ENCODE measurements at regions not wholly inside any gene's neighbourhood (a gene's known extent, or its start where the extent isn't known, plus 50 kb on each side); places are given as distances from the start of the nearest gene placed in this dataset.

DNA sequence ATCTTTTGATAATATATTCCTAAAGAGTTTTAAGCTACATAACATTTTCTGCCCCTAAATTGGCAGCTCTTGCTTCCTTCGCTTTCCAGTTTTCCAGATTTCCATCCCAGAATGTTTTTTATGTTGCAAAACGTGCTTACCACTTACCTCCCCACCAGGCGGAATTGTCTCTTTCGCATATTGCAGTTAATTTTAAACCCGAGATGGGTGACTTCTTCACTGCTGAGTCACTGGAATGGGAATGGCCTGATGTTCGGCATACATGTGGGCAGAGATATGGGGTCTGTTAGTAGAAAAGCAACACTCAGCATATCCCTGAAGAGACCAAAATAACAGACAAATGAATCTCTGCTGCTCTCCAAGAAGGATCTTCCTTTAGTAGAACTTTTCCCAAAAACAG lies 491.2 kb downstream of the PREX1 start:
- H3K4me3 ChIP-seq (replicated peaks; ENCODE audit: low read depth, low read length): no peak overlapping the region
- TF ChIP-seq, protein P1, sequence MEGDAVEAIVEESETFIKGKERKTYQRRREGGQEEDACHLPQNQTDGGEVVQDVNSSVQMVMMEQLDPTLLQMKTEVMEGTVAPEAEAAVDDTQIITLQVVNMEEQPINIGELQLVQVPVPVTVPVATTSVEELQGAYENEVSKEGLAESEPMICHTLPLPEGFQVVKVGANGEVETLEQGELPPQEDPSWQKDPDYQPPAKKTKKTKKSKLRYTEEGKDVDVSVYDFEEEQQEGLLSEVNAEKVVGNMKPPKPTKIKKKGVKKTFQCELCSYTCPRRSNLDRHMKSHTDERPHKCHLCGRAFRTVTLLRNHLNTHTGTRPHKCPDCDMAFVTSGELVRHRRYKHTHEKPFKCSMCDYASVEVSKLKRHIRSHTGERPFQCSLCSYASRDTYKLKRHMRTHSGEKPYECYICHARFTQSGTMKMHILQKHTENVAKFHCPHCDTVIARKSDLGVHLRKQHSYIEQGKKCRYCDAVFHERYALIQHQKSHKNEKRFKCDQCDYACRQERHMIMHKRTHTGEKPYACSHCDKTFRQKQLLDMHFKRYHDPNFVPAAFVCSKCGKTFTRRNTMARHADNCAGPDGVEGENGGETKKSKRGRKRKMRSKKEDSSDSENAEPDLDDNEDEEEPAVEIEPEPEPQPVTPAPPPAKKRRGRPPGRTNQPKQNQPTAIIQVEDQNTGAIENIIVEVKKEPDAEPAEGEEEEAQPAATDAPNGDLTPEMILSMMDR (IDR thresholded peaks at IDR 0.05; ENCODE audit: low read length, missing control alignments): no peak
- DNase-seq (ENCODE audit: low read depth): no peak

DNA sequence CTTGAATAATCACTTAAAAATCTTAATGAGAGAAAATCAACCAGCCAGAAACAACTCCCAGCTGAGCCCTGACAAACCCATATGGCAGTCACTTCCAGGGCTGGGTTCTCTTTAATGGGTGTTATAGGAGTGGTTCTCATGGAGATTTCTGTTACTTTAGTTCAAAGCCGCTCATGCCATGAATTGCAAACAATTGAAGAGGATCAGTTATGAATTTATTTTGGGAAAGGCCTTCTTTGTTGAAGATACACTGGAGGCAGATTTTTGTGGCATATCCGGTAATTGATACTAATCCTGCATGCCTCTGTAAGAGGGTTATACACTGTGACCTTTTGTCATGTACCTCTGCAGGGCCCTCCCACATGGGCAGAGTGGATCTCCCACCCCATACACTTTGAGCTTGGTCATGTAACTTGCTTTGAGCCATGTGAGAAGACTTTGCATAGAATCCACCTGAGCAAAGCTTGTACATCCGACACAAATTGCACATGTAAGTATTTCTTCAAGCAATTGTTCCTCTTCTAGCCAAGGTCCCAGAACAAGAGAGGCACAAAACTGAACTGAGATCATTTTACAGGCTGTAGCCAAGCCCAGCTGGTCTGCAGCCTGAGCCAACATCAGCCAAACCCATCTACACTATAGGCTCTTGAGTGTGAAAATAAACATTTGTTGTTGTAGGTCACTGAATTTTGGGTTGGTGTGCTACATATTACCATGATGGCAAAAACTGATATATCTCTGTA lies 492.3 kb downstream of the PREX1 start:
- no peak overlapping the region for H3K4me3 ChIP-seq (replicated peaks; ENCODE audit: low read depth, low read length)
- DNase-seq (ENCODE audit: low read depth): no peak
- TF ChIP-seq, protein P1 (IDR thresholded peaks at IDR 0.05; ENCODE audit: low read length, missing control alignments): no peak

DNA sequence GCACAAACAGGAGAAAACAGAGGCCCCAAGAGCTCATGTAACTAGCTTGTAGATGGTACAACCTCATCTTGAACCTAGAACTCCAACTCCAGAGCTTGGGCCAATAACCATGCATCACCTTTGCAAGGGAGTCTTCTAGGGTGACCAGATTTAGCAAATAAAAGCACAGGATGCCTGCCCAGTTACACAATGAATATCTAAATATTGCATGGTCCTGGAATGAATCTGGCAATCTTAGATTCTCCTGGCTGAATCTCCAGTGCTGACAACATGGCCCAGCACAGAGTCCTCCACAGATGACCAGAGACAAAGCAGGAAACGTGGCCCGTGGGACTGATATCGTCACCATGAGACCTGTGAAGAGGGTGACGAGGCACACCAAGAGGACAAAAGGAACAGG lies 494.1 kb downstream of the PREX1 start:
- TF ChIP-seq, protein P1 (IDR thresholded peaks at IDR 0.05; ENCODE audit: low read length, missing control alignments): no peak
- no peak for DNase-seq (ENCODE audit: low read depth)
- no peak overlapping the region for H3K4me3 ChIP-seq (replicated peaks; ENCODE audit: low read depth, low read length)

DNA sequence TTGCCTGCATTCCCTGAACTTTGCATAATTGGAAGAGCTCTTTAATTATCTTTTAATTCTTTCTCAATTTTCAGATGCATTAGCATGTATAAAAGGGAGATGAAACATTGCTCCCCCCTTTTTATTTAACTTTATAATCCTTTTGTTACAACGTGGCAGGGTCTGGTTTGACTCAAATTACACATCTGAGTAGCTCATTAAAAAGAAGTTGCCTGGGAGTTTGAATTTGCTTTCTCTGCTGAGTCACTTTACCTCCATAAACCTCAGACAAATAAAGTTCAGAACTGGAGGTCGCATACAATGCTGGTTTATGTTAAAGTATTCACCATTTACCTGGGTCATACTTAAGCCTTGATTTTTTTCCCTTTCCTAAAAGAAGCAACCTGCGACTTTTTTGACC lies 495.2 kb downstream of the PREX1 start:
- TF ChIP-seq, protein P1 (IDR thresholded peaks at IDR 0.05; ENCODE audit: low read length, missing control alignments): no peak
- DNase-seq (ENCODE audit: low read depth): no peak
- H3K4me3 ChIP-seq (replicated peaks; ENCODE audit: low read depth, low read length): no peak overlapping the region

DNA sequence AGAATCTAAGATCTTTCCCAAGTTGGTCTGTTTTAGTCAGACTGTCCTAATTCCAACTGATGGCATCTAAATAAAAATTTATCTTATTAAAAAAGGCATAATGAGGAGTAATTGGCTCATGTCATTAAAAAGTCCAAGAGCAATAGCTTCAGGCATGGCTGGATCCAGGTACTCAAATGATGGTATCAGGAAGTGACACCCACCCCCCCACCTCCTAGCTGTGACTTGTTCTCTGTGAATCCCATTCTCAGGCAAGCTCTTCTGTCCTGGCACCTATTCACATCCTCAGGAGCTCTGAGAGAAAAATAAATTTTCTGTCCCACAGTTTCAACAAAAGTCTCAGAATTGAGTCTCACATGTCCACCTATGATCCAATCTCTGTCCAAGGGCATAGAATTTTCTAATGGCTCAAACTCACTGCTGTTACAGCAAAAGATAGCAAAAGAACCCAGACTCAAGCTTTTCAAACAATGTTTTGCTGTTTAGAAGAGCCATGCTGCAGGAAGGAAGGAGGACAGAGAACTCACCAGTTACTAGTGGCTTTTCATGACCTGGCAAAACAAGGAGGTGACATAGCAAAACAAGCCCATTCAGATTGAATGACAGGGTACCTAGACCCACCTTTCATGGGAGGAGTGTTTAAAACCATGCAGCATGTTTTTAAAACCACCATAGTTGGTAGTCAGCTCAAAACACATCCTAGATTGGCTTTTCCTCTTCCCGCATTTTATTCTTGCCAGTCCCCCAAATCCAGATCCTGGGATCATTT lies 496.1 kb downstream of the PREX1 start:
- no peak overlapping the region for H3K4me3 ChIP-seq (replicated peaks; ENCODE audit: low read depth, low read length)
- TF ChIP-seq, protein P1 (IDR thresholded peaks at IDR 0.05; ENCODE audit: low read length, missing control alignments): no peak
- DNase-seq (ENCODE audit: low read depth): no peak

DNA sequence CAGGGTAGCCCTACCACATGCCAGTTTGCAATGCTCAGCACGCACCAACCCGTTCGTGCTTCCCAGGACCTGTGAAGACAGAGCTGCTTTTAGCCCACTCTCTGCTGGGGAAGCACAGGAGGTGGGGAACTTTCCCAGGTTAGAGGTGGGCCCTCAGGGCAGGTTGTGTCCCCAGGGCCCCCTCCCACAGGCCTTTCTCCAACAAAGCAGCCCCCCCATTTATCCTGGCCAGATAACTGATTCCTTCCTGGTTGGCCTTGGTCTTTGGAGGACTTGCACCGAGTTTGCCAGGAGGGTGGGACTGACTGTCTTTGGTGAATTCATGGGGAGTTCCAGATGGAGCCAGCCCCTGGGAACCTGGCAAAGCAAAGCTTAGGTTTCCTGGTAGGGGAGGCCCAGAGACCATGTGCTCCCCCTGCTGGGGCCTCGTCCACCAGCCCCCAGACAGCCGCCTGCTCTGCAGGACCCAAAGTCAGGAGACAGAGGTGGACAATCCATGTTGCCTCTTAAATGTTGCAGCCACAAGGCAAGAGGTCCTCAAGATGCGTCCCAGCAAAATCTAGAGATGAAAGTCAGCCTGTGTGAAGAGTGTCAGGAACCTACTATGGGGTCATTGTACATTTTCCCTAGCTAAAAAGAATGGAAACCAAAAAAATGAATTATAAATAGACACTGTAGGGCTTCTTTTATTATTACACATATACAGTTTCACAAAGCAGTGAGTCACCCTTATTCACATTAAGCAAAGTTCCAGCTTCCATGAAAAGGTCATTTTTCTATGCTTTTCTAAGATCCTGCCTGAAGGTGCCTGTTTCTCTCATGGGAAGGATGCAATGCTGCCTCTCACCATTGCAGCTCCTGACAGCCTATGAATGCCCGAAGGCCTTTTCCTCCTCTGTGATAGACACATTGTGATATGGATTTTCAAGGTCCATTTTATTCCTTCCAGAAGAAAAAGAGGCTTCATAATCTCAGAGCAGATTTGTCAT lies 497.8 kb downstream of the PREX1 start:
- TF ChIP-seq, protein P1 (IDR thresholded peaks at IDR 0.05; ENCODE audit: low read length, missing control alignments): peak; percentile 31
- H3K4me3 ChIP-seq (replicated peaks; ENCODE audit: low read depth, low read length): no peak overlapping the region
- peak; percentile 27 for DNase-seq (ENCODE audit: low read depth)

Measured in fibroblast of pulmonary artery (primary cell).